H9 (cell line): ENCODE measurements at regions not wholly inside any gene's neighbourhood (a gene's known extent, or its start where the extent isn't known, plus 50 kb on each side); places are given as distances from the start of the nearest gene placed in this dataset.
"Not testable (repeated sequence)": the region's sequence is repeated elsewhere in the genome, so short reads cannot be mapped to it uniquely, and the experiment has no call there.

Experiments used
- DNase-seq: peaks from one replicate; pipeline ENCODE4 v3.0.0-alpha.2; 2017
- H2AFZ ChIP-seq: one replicate; pipeline ENCODE4 v1.6.1; 2013; ENCODE audit warnings: mild to moderate bottlenecking, low read length, control low read depth, moderate library complexity
- H2AK5ac ChIP-seq: 2 replicates; pipeline ENCODE4 v1.6.1; 2013; ENCODE audit warnings: low read length, control low read depth, mixed read lengths; ENCODE audit not compliant: insufficient read length
- H2BK120ac ChIP-seq: one replicate; pipeline ENCODE4 v1.6.1; 2013; ENCODE audit warnings: low read depth, mild to moderate bottlenecking, low read length, control low read depth, inconsistent platforms; ENCODE audit not compliant: poor library complexity, severe bottlenecking
- H2BK12ac ChIP-seq: 2 replicates; pipeline ENCODE4 v1.6.1; 2013; ENCODE audit warnings: low read length, control low read depth, mixed read lengths, low read depth; ENCODE audit not compliant: insufficient read length
- H2BK15ac ChIP-seq: 2 replicates; pipeline ENCODE4 v1.6.1; 2013; ENCODE audit warnings: low read depth, low read length, control low read depth
- H2BK20ac ChIP-seq: one replicate; pipeline ENCODE4 v1.6.1; 2013; ENCODE audit warnings: low read depth, mild to moderate bottlenecking, low read length, control low read depth, inconsistent platforms; ENCODE audit not compliant: poor library complexity, severe bottlenecking
- H2BK5ac ChIP-seq: 2 replicates; pipeline ENCODE4 v1.6.1; 2013; ENCODE audit warnings: low read length, control low read depth, mixed read lengths; ENCODE audit not compliant: insufficient read length
- H3K14ac ChIP-seq: 2 replicates; pipeline ENCODE4 v1.6.1; 2013; ENCODE audit warnings: low read length, control low read depth; ENCODE audit not compliant: insufficient read depth
- H3K18ac ChIP-seq: 2 replicates; pipeline ENCODE4 v1.6.1; 2013; ENCODE audit warnings: low read depth, mild to moderate bottlenecking, mixed read lengths, low read length, control low read depth; ENCODE audit not compliant: insufficient read length
- H3K23ac ChIP-seq: 2 replicates; pipeline ENCODE4 v1.6.1; 2013; ENCODE audit warnings: low read length, control low read depth, mixed read lengths, low read depth; ENCODE audit not compliant: insufficient read length
- H3K23me2 ChIP-seq: 2 replicates; pipeline ENCODE4 v1.6.1; 2013; ENCODE audit warnings: low read depth, mild to moderate bottlenecking, mixed read lengths, low read length, control low read depth; ENCODE audit not compliant: insufficient read length, poor library complexity, severe bottlenecking
- H3K27ac ChIP-seq: 2 replicates; pipeline ENCODE4 v1.5.1; 2013; ENCODE audit warnings: low read length, control low read depth, mixed read lengths, low read depth; ENCODE audit not compliant: insufficient read length
- H3K27me3 ChIP-seq: 2 replicates; pipeline ENCODE4 v1.6.1; 2013; ENCODE audit warnings: low read length, control low read depth, inconsistent platforms; ENCODE audit not compliant: insufficient read depth
- H3K4ac ChIP-seq: 2 replicates; pipeline ENCODE4 v1.6.1; 2013; ENCODE audit warnings: low read depth, mild to moderate bottlenecking, control low read depth, inconsistent platforms, low read length, moderate library complexity
- H3K4me1 ChIP-seq: 2 replicates; pipeline ENCODE4 v1.6.1; 2013; ENCODE audit warnings: low read length, control low read depth, inconsistent platforms; ENCODE audit not compliant: insufficient read depth
- H3K4me2 ChIP-seq: 2 replicates; pipeline ENCODE4 v1.6.1; 2013; ENCODE audit warnings: low read length, control low read depth, mixed read lengths; ENCODE audit not compliant: insufficient read length, insufficient read depth
- H3K56ac ChIP-seq: 2 replicates; pipeline ENCODE4 v1.6.1; 2013; ENCODE audit warnings: low read depth, mild to moderate bottlenecking, mixed read lengths, low read length, control low read depth; ENCODE audit not compliant: insufficient read length
- H3K79me1 ChIP-seq: 2 replicates; pipeline ENCODE4 v1.6.1; 2013; ENCODE audit warnings: low read depth, mild to moderate bottlenecking, moderate library complexity, low read length, control low read depth, inconsistent platforms; ENCODE audit not compliant: insufficient read depth, poor library complexity, severe bottlenecking
- H3K79me2 ChIP-seq: 2 replicates; pipeline ENCODE4 v1.6.1; 2013; ENCODE audit warnings: low read length, control low read depth, inconsistent platforms; ENCODE audit not compliant: insufficient read depth
- H3K9ac ChIP-seq: 2 replicates; pipeline ENCODE4 v1.6.1; 2013; ENCODE audit warnings: low read length, control low read depth, mixed read lengths; ENCODE audit not compliant: insufficient read length; ENCODE audit errors: extremely low read depth
- H3K9me3 ChIP-seq: one replicate; pipeline ENCODE4 v1.6.1; 2013; ENCODE audit warnings: low read depth, low read length, inconsistent platforms; ENCODE audit not compliant: control insufficient read depth
- H3T11ph ChIP-seq: one replicate; pipeline ENCODE4 v1.6.1; 2013; ENCODE audit warnings: mild to moderate bottlenecking, low read length, control low read depth, inconsistent platforms
- H4K20me1 ChIP-seq: one replicate; pipeline ENCODE4 v1.6.1; 2013; ENCODE audit not compliant: control insufficient read depth, insufficient read length, insufficient read depth
- H4K5ac ChIP-seq: 2 replicates; pipeline ENCODE4 v1.6.1; 2013; ENCODE audit warnings: low read depth, mild to moderate bottlenecking, mixed read lengths, low read length, control low read depth; ENCODE audit not compliant: insufficient read length
- H4K8ac ChIP-seq: replicated peaks from 2 replicates; pipeline ENCODE4 v1.6.1; 2013; ENCODE audit warnings: low read length, control low read depth, mixed read lengths, low read depth; ENCODE audit not compliant: insufficient read length
- H4K91ac ChIP-seq: 2 replicates; pipeline ENCODE4 v1.6.1; 2013; ENCODE audit warnings: low read depth, mild to moderate bottlenecking, moderate library complexity, mixed read lengths, low read length, control low read depth; ENCODE audit not compliant: insufficient read length
- H3K27ac Mint-ChIP-seq, 3 experiments: 2 replicates in 2 of 3; 3 replicates in 1 of 3; pipeline ENCODE4 v1.8.0; 2020 to 2021; ENCODE audit warnings: mixed read lengths in 3 of 3, mild to moderate bottlenecking in 1 of 3, moderate library complexity in 1 of 3
- H3K27me3 Mint-ChIP-seq: 2 replicates; pipeline ENCODE4 v1.8.0; 2021; ENCODE audit warnings: low read depth, mild to moderate bottlenecking, moderate library complexity, mixed read lengths
- H3K36me3 Mint-ChIP-seq, 3 experiments: 2 replicates in 2 of 3; 3 replicates in 1 of 3; pipeline ENCODE4 v1.8.0; 2020 to 2021; ENCODE audit warnings: low read depth in 3 of 3, mixed read lengths in 3 of 3; ENCODE audit not compliant: insufficient read depth in 1 of 3
- H3K4me1 Mint-ChIP-seq, 2 experiments: 2 replicates each; pipeline ENCODE4 v1.8.0; 2020; ENCODE audit warnings: mixed read lengths in 2 of 2
- H3K4me3 Mint-ChIP-seq, 2 experiments: 2 replicates in 1 of 2; 3 replicates in 1 of 2; pipeline ENCODE4 v1.8.0; 2020 to 2021; ENCODE audit warnings: mild to moderate bottlenecking in 2 of 2, mixed read lengths in 2 of 2, moderate library complexity in 1 of 2
- H3K9me3 Mint-ChIP-seq, 2 experiments: 2 replicates in 1 of 2; 3 replicates in 1 of 2; pipeline ENCODE4 v1.8.0; 2020; ENCODE audit warnings: mild to moderate bottlenecking in 2 of 2, mixed read lengths in 2 of 2, moderate library complexity in 1 of 2
- CTCF ChIP-seq: fragments of 200-600 bp; sonication (generic); conservative IDR thresholded peaks from 3 replicates; pipeline ENCODE4 v1.8.0; 2021; ENCODE audit warnings: antibody characterized with exemption, mild to moderate bottlenecking
- WGBS: extraction: QIAGEN DNeasy Blood & Tissue Kit; methylation state at CpG from one replicate; pipeline ENCODE4 v1.1.7; 2013; ENCODE audit warnings: missing lambda C conversion rate, low lambda C conversion rate, mixed read lengths; ENCODE audit not compliant: insufficient read length; ENCODE audit errors: extremely low coverage; 5-methylcytosine and 5-hydroxymethylcytosine counted together

- DNase-seq, result no peak
- Mint-ChIP-seq H3K27ac (no peak overlapping the region), H3K27me3 (peaks cover 41% of the 10 kb centered on the region), H3K9me3 (peaks cover 7% of the 10 kb centered on the region in 2 experiments; a peak in 3 of 5 replicates), H3K4me1 (peaks cover 3 to 4% of the 10 kb centered on the region in 2 experiments; a peak in 1 of 4 replicates), H3K36me3 (peaks cover 0 to 5% (median 0%) of the 10 kb centered on the region in 3 experiments; a peak in 1 of 7 replicates), H3K4me3 (no peak overlapping the region)
- no peak overlapping the region for H3K9ac ChIP-seq
- no peak overlapping the region for H3K4me2 ChIP-seq
- no peak overlapping the region for H4K5ac ChIP-seq
- H2BK5ac ChIP-seq, result no peak overlapping the region
- H3K79me2 ChIP-seq, result no peaks in the 10 kb centered on the region
- H2BK12ac ChIP-seq, result no peak overlapping the region
- no peaks in the 10 kb centered on the region for H3K79me1 ChIP-seq
- H2AK5ac ChIP-seq, result no peak overlapping the region
- H3K18ac ChIP-seq, result no peak overlapping the region
- H3K4ac ChIP-seq, result no peak overlapping the region
- no peak overlapping the region for H3T11ph ChIP-seq
- no peak overlapping the region for H4K8ac ChIP-seq
- H2BK20ac ChIP-seq, result no peak overlapping the region
- no peak overlapping the region for H4K91ac ChIP-seq
- H3K23me2 ChIP-seq, result no peaks in the 10 kb centered on the region
- TF ChIP-seq CTCF, result no peak
- no peak overlapping the region for H3K23ac ChIP-seq
- no peak overlapping the region for H2BK120ac ChIP-seq
- no peaks in the 10 kb centered on the region for H3K4me1 ChIP-seq
- H2AFZ ChIP-seq, result no peak overlapping the region
- H3K27ac ChIP-seq, result no peak overlapping the region
- H3K9me3 ChIP-seq, result no peaks in the 10 kb centered on the region
- no peak overlapping the region for H3K56ac ChIP-seq
- no peaks in the 10 kb centered on the region; the same call in 1 of the 2 replicates for H3K27me3 ChIP-seq
- no peak overlapping the region for H2BK15ac ChIP-seq
- WGBS, result no CpG with 5 or more reads among the region's 4 CpGs
- no peak overlapping the region for H3K14ac ChIP-seq
- H4K20me1 ChIP-seq, result no peaks in the 10 kb centered on the region
Observed at GRCh38 chr7:131940621-131941165, 384.3 kb upstream of the PODXL start.

GRCh38 chr7:131938788-131939187 is 382.4 kb upstream of the PODXL start:
- not testable (repeated sequence) for H2BK12ac ChIP-seq, H3K4ac ChIP-seq, H3K23me2 ChIP-seq, H3K4me1 Mint-ChIP-seq, H2AK5ac ChIP-seq, H3K9me3 Mint-ChIP-seq, H3K36me3 Mint-ChIP-seq, H3K27ac Mint-ChIP-seq, H3K79me1 ChIP-seq, H3K27me3 ChIP-seq, H3K4me2 ChIP-seq, H4K20me1 ChIP-seq, H3K79me2 ChIP-seq, H3K4me1 ChIP-seq, H3K27ac ChIP-seq, H2BK15ac ChIP-seq, H2BK120ac ChIP-seq, DNase-seq, H3K9me3 ChIP-seq, H3K14ac ChIP-seq, H3K18ac ChIP-seq, H2BK20ac ChIP-seq, H3K23ac ChIP-seq, H3T11ph ChIP-seq, H4K5ac ChIP-seq, H3K9ac ChIP-seq, H3K56ac ChIP-seq, H2BK5ac ChIP-seq, H4K8ac ChIP-seq, H4K91ac ChIP-seq, H2AFZ ChIP-seq, H3K4me3 Mint-ChIP-seq
- WGBS, result no CpG with 5 or more reads among the region's 3 CpGs
- H3K27me3 Mint-ChIP-seq, result peaks cover 22% of the 10 kb centered on the region
